ENCODE measurements at regions not wholly inside any gene's neighbourhood (a gene's known extent, or its start where the extent isn't known, plus 50 kb on each side); places are given as distances from the start of the nearest gene placed in this dataset.

GRCh38 chr4:134867027-134867426 is 665.4 kb upstream of the PABPC4L start:
- no peak overlapping the region for H3K9ac ChIP-seq (ENCODE audit: low read length)
- H3F3A ChIP-seq (ENCODE audit: insufficient read depth) = no peaks in the 10 kb centered on the region
- no peaks in the 10 kb centered on the region for H3K79me2 ChIP-seq (ENCODE audit: insufficient read depth, low read length)
- H3K27me3 ChIP-seq (ENCODE audit: low read length) = no peaks in the 10 kb centered on the region
- no peak overlapping the region for H2AFZ ChIP-seq (ENCODE audit: low read depth, low read length, severe bottlenecking)
- H3K4me3 ChIP-seq (ENCODE audit: insufficient read depth, low read length, poor library complexity, severe bottlenecking) = no peak overlapping the region
- no peaks in the 10 kb centered on the region for H4K20me1 ChIP-seq (ENCODE audit: low read depth, low read length)
- no peaks in the 10 kb centered on the region for H3K9me2 ChIP-seq (replicated peaks; ENCODE audit: insufficient read depth, low read length)
- no peaks in the 10 kb centered on the region for H3K9me3 ChIP-seq (ENCODE audit: insufficient read depth, low read length)
- H3K36me3 ChIP-seq (ENCODE audit: low read length) = no peaks in the 10 kb centered on the region
- H3K4me2 ChIP-seq (ENCODE audit: low read depth, low read length, poor library complexity, severe bottlenecking) = no peak overlapping the region
- TF ChIP-seq EZH2phosphoT487 (conservative IDR thresholded peaks at IDR 0.05; ENCODE audit: low read length) (no peak), CTCF (IDR thresholded peaks at IDR 0.05; ENCODE audit: insufficient read depth, low read length, poor library complexity, severe bottlenecking) (no peak)
- H3K27ac ChIP-seq (ENCODE audit: low read depth, low read length) = no peak overlapping the region

- Histone ChIP-seq H3K9me3 (ENCODE audit: insufficient read depth, low read length) (no peaks in the 10 kb centered on the region), H2AFZ (ENCODE audit: low read depth, low read length, severe bottlenecking) (peak overlapping the region; percentile 48), H3K9me2 (replicated peaks; ENCODE audit: insufficient read depth, low read length) (no peaks in the 10 kb centered on the region), H3K4me3 (ENCODE audit: insufficient read depth, low read length, poor library complexity, severe bottlenecking) (no peak overlapping the region), H3K79me2 (ENCODE audit: insufficient read depth, low read length) (no peaks in the 10 kb centered on the region), H3F3A (ENCODE audit: insufficient read depth) (no peaks in the 10 kb centered on the region), H3K4me2 (ENCODE audit: low read depth, low read length, poor library complexity, severe bottlenecking) (no peak overlapping the region), H3K36me3 (ENCODE audit: low read length) (no peaks in the 10 kb centered on the region), H3K9ac (ENCODE audit: low read length) (no peak overlapping the region), H4K20me1 (ENCODE audit: low read depth, low read length) (no peaks in the 10 kb centered on the region), H3K27me3 (ENCODE audit: low read length) (no peaks in the 10 kb centered on the region), H3K27ac (ENCODE audit: low read depth, low read length) (no peak overlapping the region)
- TF ChIP-seq EZH2phosphoT487 (conservative IDR thresholded peaks at IDR 0.05; ENCODE audit: low read length) (no peak), CTCF (IDR thresholded peaks at IDR 0.05; ENCODE audit: insufficient read depth, low read length, poor library complexity, severe bottlenecking) (no peak)
Measured at GRCh38 chr4:134865675-134866074, 664.1 kb upstream of the PABPC4L start.

- H4K20me1 ChIP-seq (ENCODE audit: low read depth, low read length) = no peaks in the 10 kb centered on the region
- H3K36me3 ChIP-seq (ENCODE audit: low read length) = no peaks in the 10 kb centered on the region
- no peak overlapping the region for H3K4me2 ChIP-seq (ENCODE audit: low read depth, low read length, poor library complexity, severe bottlenecking)
- no peak overlapping the region for H2AFZ ChIP-seq (ENCODE audit: low read depth, low read length, severe bottlenecking)
- no peak for TF ChIP-seq EZH2phosphoT487 (conservative IDR thresholded peaks at IDR 0.05; ENCODE audit: low read length)
- no peak for TF ChIP-seq CTCF (IDR thresholded peaks at IDR 0.05; ENCODE audit: insufficient read depth, low read length, poor library complexity, severe bottlenecking)
- H3K9me3 ChIP-seq (ENCODE audit: insufficient read depth, low read length) = no peaks in the 10 kb centered on the region
- no peaks in the 10 kb centered on the region for H3K27me3 ChIP-seq (ENCODE audit: low read length)
- no peak overlapping the region for H3K9ac ChIP-seq (ENCODE audit: low read length)
- no peak overlapping the region for H3K4me3 ChIP-seq (ENCODE audit: insufficient read depth, low read length, poor library complexity, severe bottlenecking)
- no peaks in the 10 kb centered on the region for H3K9me2 ChIP-seq (replicated peaks; ENCODE audit: insufficient read depth, low read length)
- no peak overlapping the region for H3K27ac ChIP-seq (ENCODE audit: low read depth, low read length)
- no peaks in the 10 kb centered on the region for H3K79me2 ChIP-seq (ENCODE audit: insufficient read depth, low read length)
- H3F3A ChIP-seq (ENCODE audit: insufficient read depth) = no peaks in the 10 kb centered on the region
Measured at GRCh38 chr4:134862116-134862515, 660.5 kb upstream of the PABPC4L start.

Data from SU-DHL-6 (cell line).